ENCODE measurements at regions not wholly inside any gene's neighbourhood (a gene's known extent, or its start where the extent isn't known, plus 50 kb on each side); places are given as distances from the start of the nearest gene placed in this dataset.

GRCh38 chr6:74676906-74677305 is 528.9 kb downstream of the COL12A1 start:
- no peaks in the 10 kb centered on the region for H3K27me3 ChIP-seq (ENCODE audit: control insufficient read depth in 1 of 2, insufficient read depth in 2 of 2, low read length in 2 of 2)
- no peak overlapping the region for H3K4me3 ChIP-seq (ENCODE audit: low read length in 2 of 2)
- no peaks in the 10 kb centered on the region for H3K9me3 ChIP-seq (ENCODE audit: control insufficient read depth in 2 of 2, low read length in 2 of 2)
- no peak overlapping the region for H3K27ac ChIP-seq (ENCODE audit: low read length)
- no peaks in the 10 kb centered on the region for H3K4me1 ChIP-seq (ENCODE audit: control insufficient read depth, insufficient read depth, low read length)
- no peak overlapping the region for H3K9ac ChIP-seq (ENCODE audit: low read length in 2 of 2)
- no peaks in the 10 kb centered on the region for H3K36me3 ChIP-seq (ENCODE audit: control insufficient read depth in 2 of 2, insufficient read depth in 2 of 2, low read length in 2 of 2)

- no peak overlapping the region for H3K27ac ChIP-seq (ENCODE audit: low read length)
- no peak overlapping the region for H3K4me3 ChIP-seq (ENCODE audit: low read length in 2 of 2)
- no peak overlapping the region for H3K9ac ChIP-seq (ENCODE audit: low read length in 2 of 2)
- no peaks in the 10 kb centered on the region for H3K36me3 ChIP-seq (ENCODE audit: control insufficient read depth in 2 of 2, insufficient read depth in 2 of 2, low read length in 2 of 2)
- peaks cover 0 to 3% of the 10 kb centered on the region in 2 donors for H3K9me3 ChIP-seq (ENCODE audit: control insufficient read depth in 2 of 2, low read length in 2 of 2)
- no peaks in the 10 kb centered on the region for H3K4me1 ChIP-seq (ENCODE audit: control insufficient read depth, insufficient read depth, low read length)
- H3K27me3 ChIP-seq (ENCODE audit: control insufficient read depth in 1 of 2, insufficient read depth in 2 of 2, low read length in 2 of 2), result no peaks in the 10 kb centered on the region
Observed at GRCh38 chr6:74674377-74674776, 531.5 kb downstream of the COL12A1 start.

GRCh38 chr6:74671558-74672025 is 534.3 kb downstream of the COL12A1 start:
- H3K36me3 ChIP-seq (ENCODE audit: control insufficient read depth in 2 of 2, insufficient read depth in 2 of 2, low read length in 2 of 2), result no peaks in the 10 kb centered on the region
- no peaks in the 10 kb centered on the region for H3K4me1 ChIP-seq (ENCODE audit: control insufficient read depth, insufficient read depth, low read length)
- no peaks in the 10 kb centered on the region for H3K27me3 ChIP-seq (ENCODE audit: control insufficient read depth in 1 of 2, insufficient read depth in 2 of 2, low read length in 2 of 2)
- H3K9ac ChIP-seq (ENCODE audit: low read length in 2 of 2), result no peak overlapping the region
- H3K9me3 ChIP-seq (ENCODE audit: control insufficient read depth in 2 of 2, low read length in 2 of 2), result peaks cover 0 to 3% of the 10 kb centered on the region in 2 donors
- H3K4me3 ChIP-seq (ENCODE audit: low read length in 2 of 2), result no peak overlapping the region
- no peak overlapping the region for H3K27ac ChIP-seq (ENCODE audit: low read length)

GRCh38 chr6:74658391-74658790 is 547.5 kb downstream of the COL12A1 start:
- no peaks in the 10 kb centered on the region for H3K36me3 ChIP-seq (ENCODE audit: control insufficient read depth in 2 of 2, insufficient read depth in 2 of 2, low read length in 2 of 2)

GRCh38 chr6:74657931-74658330 is 547.9 kb downstream of the COL12A1 start:
- no peaks in the 10 kb centered on the region for H3K9me3 ChIP-seq (ENCODE audit: control insufficient read depth in 2 of 2, low read length in 2 of 2)
- H3K27me3 ChIP-seq (ENCODE audit: control insufficient read depth in 1 of 2, insufficient read depth in 2 of 2, low read length in 2 of 2), result no peaks in the 10 kb centered on the region
- H3K27ac ChIP-seq (ENCODE audit: low read length), result no peak overlapping the region
- no peaks in the 10 kb centered on the region for H3K36me3 ChIP-seq (ENCODE audit: control insufficient read depth in 2 of 2, insufficient read depth in 2 of 2, low read length in 2 of 2)
- H3K4me3 ChIP-seq (ENCODE audit: low read length in 2 of 2), result no peak overlapping the region
- no peak overlapping the region for H3K9ac ChIP-seq (ENCODE audit: low read length in 2 of 2)
- H3K4me1 ChIP-seq (ENCODE audit: control insufficient read depth, insufficient read depth, low read length), result no peaks in the 10 kb centered on the region

More at GRCh38 chr6:74658391-74658790, 547.5 kb downstream of the COL12A1 start:
- Histone ChIP-seq H3K27ac (ENCODE audit: low read length) (no peak overlapping the region), H3K9ac (ENCODE audit: low read length in 2 of 2) (no peak overlapping the region), H3K9me3 (ENCODE audit: control insufficient read depth in 2 of 2, low read length in 2 of 2) (no peaks in the 10 kb centered on the region), H3K27me3 (ENCODE audit: control insufficient read depth in 1 of 2, insufficient read depth in 2 of 2, low read length in 2 of 2) (no peaks in the 10 kb centered on the region), H3K4me3 (ENCODE audit: low read length in 2 of 2) (no peak overlapping the region), H3K4me1 (ENCODE audit: control insufficient read depth, insufficient read depth, low read length) (no peaks in the 10 kb centered on the region)

GRCh38 chr6:74657011-74657410 is 548.8 kb downstream of the COL12A1 start:
- H3K9ac ChIP-seq (ENCODE audit: low read length in 2 of 2), result no peak overlapping the region
- no peaks in the 10 kb centered on the region for H3K27me3 ChIP-seq (ENCODE audit: control insufficient read depth in 1 of 2, insufficient read depth in 2 of 2, low read length in 2 of 2)
- no peak overlapping the region for H3K27ac ChIP-seq (ENCODE audit: low read length)

GRCh38 chr6:74656453-74656852 is 549.4 kb downstream of the COL12A1 start:
- H3K27me3 ChIP-seq (ENCODE audit: control insufficient read depth in 1 of 2, insufficient read depth in 2 of 2, low read length in 2 of 2), result no peaks in the 10 kb centered on the region
- no peaks in the 10 kb centered on the region for H3K36me3 ChIP-seq (ENCODE audit: control insufficient read depth in 2 of 2, insufficient read depth in 2 of 2, low read length in 2 of 2)
- H3K4me1 ChIP-seq (ENCODE audit: control insufficient read depth, insufficient read depth, low read length), result no peaks in the 10 kb centered on the region
- H3K27ac ChIP-seq (ENCODE audit: low read length), result no peak overlapping the region
- H3K4me3 ChIP-seq (ENCODE audit: low read length in 2 of 2), result no peak overlapping the region
- H3K9me3 ChIP-seq (ENCODE audit: control insufficient read depth in 2 of 2, low read length in 2 of 2), result no peaks in the 10 kb centered on the region
- H3K9ac ChIP-seq (ENCODE audit: low read length in 2 of 2), result no peak overlapping the region

More at GRCh38 chr6:74657011-74657410, 548.8 kb downstream of the COL12A1 start:
- Histone ChIP-seq H3K4me1 (ENCODE audit: control insufficient read depth, insufficient read depth, low read length) (no peaks in the 10 kb centered on the region), H3K36me3 (ENCODE audit: control insufficient read depth in 2 of 2, insufficient read depth in 2 of 2, low read length in 2 of 2) (no peaks in the 10 kb centered on the region), H3K4me3 (ENCODE audit: low read length in 2 of 2) (no peak overlapping the region), H3K9me3 (ENCODE audit: control insufficient read depth in 2 of 2, low read length in 2 of 2) (no peaks in the 10 kb centered on the region)

GRCh38 chr6:74654296-74654695 is 551.6 kb downstream of the COL12A1 start:
- no peak overlapping the region for H3K27ac ChIP-seq (ENCODE audit: low read length)
- no peaks in the 10 kb centered on the region for H3K9me3 ChIP-seq (ENCODE audit: control insufficient read depth in 2 of 2, low read length in 2 of 2)
- no peak overlapping the region for H3K9ac ChIP-seq (ENCODE audit: low read length in 2 of 2)
- no peaks in the 10 kb centered on the region for H3K4me1 ChIP-seq (ENCODE audit: control insufficient read depth, insufficient read depth, low read length)
- H3K4me3 ChIP-seq (ENCODE audit: low read length in 2 of 2), result no peak overlapping the region
- no peaks in the 10 kb centered on the region for H3K27me3 ChIP-seq (ENCODE audit: control insufficient read depth in 1 of 2, insufficient read depth in 2 of 2, low read length in 2 of 2)
- H3K36me3 ChIP-seq (ENCODE audit: control insufficient read depth in 2 of 2, insufficient read depth in 2 of 2, low read length in 2 of 2), result no peaks in the 10 kb centered on the region

- H3K27ac ChIP-seq (ENCODE audit: low read length), result no peak overlapping the region
- no peaks in the 10 kb centered on the region for H3K27me3 ChIP-seq (ENCODE audit: control insufficient read depth in 1 of 2, insufficient read depth in 2 of 2, low read length in 2 of 2)
- H3K9ac ChIP-seq (ENCODE audit: low read length in 2 of 2), result no peak overlapping the region
- no peak overlapping the region for H3K4me3 ChIP-seq (ENCODE audit: low read length in 2 of 2)
- no peaks in the 10 kb centered on the region for H3K4me1 ChIP-seq (ENCODE audit: control insufficient read depth, insufficient read depth, low read length)
- H3K36me3 ChIP-seq (ENCODE audit: control insufficient read depth in 2 of 2, insufficient read depth in 2 of 2, low read length in 2 of 2), result no peaks in the 10 kb centered on the region
- no peaks in the 10 kb centered on the region for H3K9me3 ChIP-seq (ENCODE audit: control insufficient read depth in 2 of 2, low read length in 2 of 2)
Observed at GRCh38 chr6:74651948-74652842, 553.7 kb downstream of the COL12A1 start.

- H3K9me3 ChIP-seq (ENCODE audit: control insufficient read depth in 2 of 2, low read length in 2 of 2), result no peaks in the 10 kb centered on the region
- no peaks in the 10 kb centered on the region for H3K36me3 ChIP-seq (ENCODE audit: control insufficient read depth in 2 of 2, insufficient read depth in 2 of 2, low read length in 2 of 2)
- no peak overlapping the region for H3K4me3 ChIP-seq (ENCODE audit: low read length in 2 of 2)
- no peaks in the 10 kb centered on the region for H3K27me3 ChIP-seq (ENCODE audit: control insufficient read depth in 1 of 2, insufficient read depth in 2 of 2, low read length in 2 of 2)
- H3K27ac ChIP-seq (ENCODE audit: low read length), result no peak overlapping the region
- H3K9ac ChIP-seq (ENCODE audit: low read length in 2 of 2), result no peak overlapping the region
- H3K4me1 ChIP-seq (ENCODE audit: control insufficient read depth, insufficient read depth, low read length), result no peaks in the 10 kb centered on the region
Observed at GRCh38 chr6:74650668-74651067, 555.2 kb downstream of the COL12A1 start.

GRCh38 chr6:74646461-74646860 is 559.4 kb downstream of the COL12A1 start:
- no peak overlapping the region for H3K9ac ChIP-seq (ENCODE audit: low read length in 2 of 2)
- no peaks in the 10 kb centered on the region for H3K36me3 ChIP-seq (ENCODE audit: control insufficient read depth in 2 of 2, insufficient read depth in 2 of 2, low read length in 2 of 2)
- no peak overlapping the region for H3K4me3 ChIP-seq (ENCODE audit: low read length in 2 of 2)
- no peak overlapping the region for H3K27ac ChIP-seq (ENCODE audit: low read length)
- H3K4me1 ChIP-seq (ENCODE audit: control insufficient read depth, insufficient read depth, low read length), result no peaks in the 10 kb centered on the region
- H3K27me3 ChIP-seq (ENCODE audit: control insufficient read depth in 1 of 2, insufficient read depth in 2 of 2, low read length in 2 of 2), result no peaks in the 10 kb centered on the region
- no peaks in the 10 kb centered on the region for H3K9me3 ChIP-seq (ENCODE audit: control insufficient read depth in 2 of 2, low read length in 2 of 2)

Measured in stomach smooth muscle (tissue), 2 donors.